IMR-90 (cell line): ENCODE measurements at regions not wholly inside any gene's neighbourhood (a gene's known extent, or its start where the extent isn't known, plus 50 kb on each side); places are given as distances from the start of the nearest gene placed in this dataset.

Source experiments
- ATAC-seq: fragments of 200-7000 bp; cut with Tn5 transposase; 2 replicates; pipeline ENCODE4 v1.9.1; 2020; ENCODE audit warnings: low read depth, mild to moderate bottlenecking, moderate library complexity
- BruUV-seq: library from RNA; stranded (reverse); fragments of 400-500 nt; replicated peaks from 2 replicates; lab custom pipeline; 2021; lab: Mats Ljungman, UMichigan
- CTCF ChIA-PET: fragments of 300-600 bp; formaldehyde crosslinking; extraction: SDS; loops from one replicate; lab custom pipeline; 2021; ENCODE audit warnings: antibody characterized with exemption; lab: Yijun Ruan, JAX
- POLR2A ChIA-PET: fragments of 300-600 bp; sonication (Branson Sonifier 250); formaldehyde crosslinking; loops from one replicate; lab custom pipeline; 2022; ENCODE audit warnings: antibody characterized with exemption; ENCODE audit not compliant: unreplicated experiment; lab: Charles Lee
- DNase-seq: peaks from one replicate; pipeline ENCODE4 v3.0.0; 2013
- H2AFZ ChIP-seq: replicated peaks from 2 replicates; pipeline ENCODE3; 2013; ENCODE audit warnings: low read length, mild to moderate bottlenecking; ENCODE audit not compliant: poor library complexity
- H2AK5ac ChIP-seq: 2 replicates; pipeline ENCODE4 v1.6.1; 2013; ENCODE audit warnings: low read depth, low read length, inconsistent platforms
- H2AK9ac ChIP-seq: replicated peaks from 2 replicates; pipeline ENCODE3; 2013; ENCODE audit warnings: mild to moderate bottlenecking, low read depth, low read length, moderate library complexity; ENCODE audit not compliant: poor library complexity
- H2BK120ac ChIP-seq: 2 replicates; pipeline ENCODE4 v1.6.1; 2013; ENCODE audit warnings: low read depth, low read length, inconsistent platforms
- H2BK15ac ChIP-seq: 3 replicates; pipeline ENCODE4 v1.6.1; 2013; ENCODE audit warnings: low read depth, low read length, inconsistent platforms
- H2BK20ac ChIP-seq: 2 replicates; pipeline ENCODE4 v1.6.1; 2013; ENCODE audit warnings: low read depth, mild to moderate bottlenecking, inconsistent platforms, low read length, moderate library complexity
- H2BK5ac ChIP-seq: 2 replicates; pipeline ENCODE4 v1.6.1; 2013; ENCODE audit warnings: mild to moderate bottlenecking, low read depth, low read length, inconsistent platforms; ENCODE audit not compliant: poor library complexity, severe bottlenecking
- H3K14ac ChIP-seq: replicated peaks from 2 replicates; pipeline ENCODE4 v1.6.1; 2013; ENCODE audit warnings: low read depth, low read length, inconsistent platforms
- H3K18ac ChIP-seq: 2 replicates; pipeline ENCODE4 v1.6.1; 2013; ENCODE audit warnings: low read depth, low read length, control low read depth
- H3K23ac ChIP-seq: 2 replicates; pipeline ENCODE4 v1.6.1; 2013; ENCODE audit warnings: low read depth, low read length, inconsistent platforms
- H3K27ac ChIP-seq: 2 replicates; pipeline ENCODE4 v1.5.1; 2013; ENCODE audit warnings: mild to moderate bottlenecking, control low read depth, low read length; ENCODE audit not compliant: insufficient read depth
- H3K27me3 ChIP-seq: 2 replicates; pipeline ENCODE4 v1.6.1; 2013; ENCODE audit warnings: low read length; ENCODE audit not compliant: control insufficient read depth, insufficient read depth
- H3K36me3 ChIP-seq: 2 replicates; pipeline ENCODE4 v1.6.1; 2013; ENCODE audit warnings: low read length, mixed read lengths; ENCODE audit not compliant: control insufficient read depth, insufficient read depth
- H3K4ac ChIP-seq: 2 replicates; pipeline ENCODE4 v1.6.1; 2013; ENCODE audit warnings: low read depth, low read length, inconsistent platforms
- H3K4me1 ChIP-seq: 2 replicates; pipeline ENCODE4 v1.6.1; 2013; ENCODE audit warnings: low read length, mixed read lengths; ENCODE audit not compliant: control insufficient read depth, insufficient read depth
- H3K4me2 ChIP-seq: 2 replicates; pipeline ENCODE4 v1.6.1; 2013; ENCODE audit warnings: low read depth, mild to moderate bottlenecking, control low read depth, low read length, moderate library complexity
- H3K4me3 ChIP-seq: 2 replicates; pipeline ENCODE4 v1.5.1; 2013; ENCODE audit warnings: low read depth, mild to moderate bottlenecking, control low read depth, low read length, moderate library complexity; ENCODE audit not compliant: insufficient read depth
- H3K56ac ChIP-seq: 2 replicates; pipeline ENCODE4 v1.6.1; 2013; ENCODE audit warnings: low read length, inconsistent platforms; ENCODE audit not compliant: insufficient read depth; ENCODE audit errors: extremely low read depth
- H3K79me1 ChIP-seq, 2 experiments: 2 replicates each; pipeline ENCODE4 v1.6.1; 2013; ENCODE audit warnings: low read length in 2 of 2, inconsistent platforms in 1 of 2, low read depth in 1 of 2
- H3K9ac ChIP-seq: 2 replicates; pipeline ENCODE4 v1.6.1; 2013; ENCODE audit warnings: low read depth, low read length, control low read depth
- H3K9me1 ChIP-seq: 2 replicates; pipeline ENCODE4 v1.6.1; 2013; ENCODE audit warnings: low read length, inconsistent platforms; ENCODE audit not compliant: insufficient read depth
- H3K9me3 ChIP-seq: 2 replicates; pipeline ENCODE4 v1.6.1; 2013; ENCODE audit warnings: low read length; ENCODE audit not compliant: control insufficient read depth, insufficient read depth
- H4K20me1 ChIP-seq: 2 replicates; pipeline ENCODE4 v1.6.1; 2013; ENCODE audit warnings: low read length, inconsistent platforms; ENCODE audit not compliant: insufficient read depth
- H4K5ac ChIP-seq: 2 replicates; pipeline ENCODE4 v1.6.1; 2013; ENCODE audit warnings: mild to moderate bottlenecking, low read depth, low read length, control low read depth
- H4K8ac ChIP-seq, 2 experiments: 2 replicates each; pipeline ENCODE4 v1.6.1; 2013; ENCODE audit warnings: low read depth in 2 of 2, low read length in 2 of 2, control low read depth in 1 of 2, inconsistent platforms in 1 of 2
- H4K91ac ChIP-seq: 2 replicates; pipeline ENCODE4 v1.6.1; 2013; ENCODE audit warnings: low read depth, low read length, inconsistent platforms; ENCODE audit not compliant: insufficient read depth
- BHLHE40 ChIP-seq: fragments of 150-350 bp; IDR thresholded peaks from 2 replicates; pipeline ENCODE4 v1.6.1; 2016; ENCODE audit warnings: mild to moderate bottlenecking, low read depth, low read length
- CEBPB ChIP-seq: IDR thresholded peaks from 2 replicates; pipeline ENCODE4 v1.6.1; 2012; ENCODE audit warnings: low read depth, low read length, improper control_type of control experiment
- CHD1 ChIP-seq: IDR thresholded peaks from 2 replicates; pipeline ENCODE4 v1.6.1; 2012; ENCODE audit warnings: low read depth, low read length, improper control_type of control experiment
- CTCF ChIP-seq: conservative IDR thresholded peaks from 2 replicates; pipeline ENCODE4 v1.5.1; 2012; ENCODE audit warnings: mild to moderate bottlenecking, low read depth, low read length, improper control_type of control experiment
- FOS ChIP-seq: fragments of 150-350 bp; IDR thresholded peaks from 2 replicates; pipeline ENCODE4 v1.6.1; 2016; ENCODE audit warnings: low read depth, low read length
- MAFK ChIP-seq: IDR thresholded peaks from 2 replicates; pipeline ENCODE4 v1.6.1; 2012; ENCODE audit warnings: low read depth, low read length, improper control_type of control experiment
- MAZ ChIP-seq: IDR thresholded peaks from 2 replicates; pipeline ENCODE4 v1.6.1; 2012; ENCODE audit warnings: low read depth, mild to moderate bottlenecking, low read length, improper control_type of control experiment, moderate library complexity, borderline replicate concordance
- MXI1 ChIP-seq: IDR thresholded peaks from 2 replicates; pipeline ENCODE4 v1.6.1; 2012; ENCODE audit warnings: low read depth, mild to moderate bottlenecking, low read length, moderate library complexity, borderline replicate concordance
- NFE2L2 ChIP-seq: fragments of 150-350 bp; IDR thresholded peaks from 2 replicates; pipeline ENCODE4 v1.6.1; 2016; ENCODE audit warnings: low read depth, mild to moderate bottlenecking, low read length
- POLR2A ChIP-seq: IDR thresholded peaks from 2 replicates; pipeline ENCODE4 v1.6.1; 2012; ENCODE audit warnings: mild to moderate bottlenecking, low read depth, low read length
- RAD21 ChIP-seq: IDR thresholded peaks from 2 replicates; pipeline ENCODE4 v1.6.1; 2012; ENCODE audit warnings: low read length, improper control_type of control experiment
- RCOR1 ChIP-seq: IDR thresholded peaks from 2 replicates; pipeline ENCODE4 v1.6.1; 2012; ENCODE audit warnings: mild to moderate bottlenecking, low read length, improper control_type of control experiment; ENCODE audit not compliant: insufficient replicate concordance
- RFX5 ChIP-seq: IDR thresholded peaks from 2 replicates; pipeline ENCODE4 v1.8.0; 2012; ENCODE audit warnings: low read depth, mild to moderate bottlenecking, low read length, moderate library complexity
- SMC3 ChIP-seq: fragments of 150-350 bp; IDR thresholded peaks from 2 replicates; pipeline ENCODE4 v1.6.1; 2016; ENCODE audit warnings: low read depth, mild to moderate bottlenecking, antibody characterized with exemption, low read length, moderate library complexity
- USF2 ChIP-seq: fragments of 150-350 bp; IDR thresholded peaks from 2 replicates; pipeline ENCODE4 v1.6.1; 2017; ENCODE audit warnings: mild to moderate bottlenecking, antibody characterized with exemption, low read length, low read depth
- WGBS, 2 experiments: methylation state at CpG; one replicate each; pipeline versions ENCODE4 v1.1.5 to v1.1.7; 2013; ENCODE audit warnings: missing lambda C conversion rate in 2 of 2; ENCODE audit not compliant: insufficient read length in 1 of 2; ENCODE audit errors: extremely low coverage in 2 of 2; 5-methylcytosine and 5-hydroxymethylcytosine counted together
- dilution Hi-C: fragments of 300-500 bp; cut with HindIII; formaldehyde crosslinking; loops from one replicate; pipeline ENCODE4 v1.14.3; 2018; ENCODE audit warnings: low sequenced_read_pairs; ENCODE audit not compliant: unreplicated experiment
- in situ Hi-C: fragments of 300-500 bp; cut with MboI; formaldehyde crosslinking; loops from 3 replicates; pipeline ENCODE4 v1.14.3; 2019; ENCODE audit warnings: low sequenced_read_pairs, inconsistent platforms, mixed read lengths
- intact Hi-C: fragments of 100-400 bp; cut with micrococcal nuclease; formaldehyde crosslinking; loops from 2 replicates; pipeline ENCODE4 v1.10.0; 2022
- TF ChIP-seq, protein P1 (sequence below): fragments of 150-350 bp; IDR thresholded peaks from 2 replicates; pipeline ENCODE4 v1.6.1; 2016; ENCODE audit warnings: low read depth, mild to moderate bottlenecking, low read length, moderate library complexity, borderline replicate concordance

DNA sequence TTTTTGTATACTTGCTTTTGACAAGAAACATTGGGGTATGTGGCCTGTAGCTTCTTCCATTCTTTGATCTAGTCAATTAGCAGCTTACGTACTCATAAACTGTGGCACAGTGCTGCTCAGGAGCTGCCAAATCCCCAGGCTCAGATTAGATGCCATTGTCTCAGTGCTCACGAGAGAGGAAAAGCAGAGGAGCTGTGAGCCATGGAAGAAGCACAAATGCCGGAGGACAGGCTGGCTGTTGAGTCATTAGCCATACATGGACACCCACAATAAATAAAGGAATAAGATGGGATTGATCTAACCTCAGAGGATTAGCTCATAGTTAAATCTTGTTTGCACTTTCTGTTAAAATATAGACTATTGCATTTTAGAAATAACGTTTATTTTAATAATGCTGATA is 121.7 kb downstream of the POSTN start:
- Histone ChIP-seq H3K23ac (peak overlapping the region; percentile 50; the same call in 1 of the 2 replicates), H4K20me1 (no peaks in the 10 kb centered on the region), H3K4me1 (peaks cover 6% of the 10 kb centered on the region), H3K27ac (peak overlapping the region; percentile 69), H4K8ac (peak overlapping the region; percentile 22 to 76; a peak in 3 of 4 replicates), H3K36me3 (no peaks in the 10 kb centered on the region), H2BK15ac (peak overlapping the region; percentile 75; the same call in 2 of the 3 replicates), H4K91ac (peak overlapping the region; percentile 74), H4K5ac (peak overlapping the region; percentile 72), H2AK9ac (peak overlapping the region; percentile 0), H3K4me2 (peak overlapping the region; percentile 58), H2AK5ac (no peak overlapping the region), H3K9me3 (no peaks in the 10 kb centered on the region), H3K14ac (peak overlapping the region; percentile 57), H3K79me1 (no peaks in the 10 kb centered on the region), H2BK120ac (peak overlapping the region; percentile 93), H3K9me1 (peaks cover 6% of the 10 kb centered on the region; the same call in 1 of the 2 replicates), H3K9ac (peak overlapping the region; percentile 73; the same call in 1 of the 2 replicates), H3K18ac (peak overlapping the region; percentile 84; the same call in 1 of the 2 replicates), H3K56ac (peak overlapping the region; percentile 42; the same call in 1 of the 2 replicates), H3K4ac (peak overlapping the region; percentile 79), H3K27me3 (no peaks in the 10 kb centered on the region), H2AFZ (peak overlapping the region; percentile 67), H2BK5ac (peak overlapping the region; percentile 69), H2BK20ac (peak overlapping the region; percentile 86; the same call in 1 of the 2 replicates), H3K4me3 (no peak overlapping the region)
- CTCF ChIA-PET, result interaction anchor here (0.6 kb wide), 1 partner anchor 349 kb away, joined by 3 read pairs; no protein-coding TSS in a partner anchor
- intact Hi-C loops, result loop anchor here (5.0 kb wide), 2 partner anchors 120 to 370 kb away; partner anchors contain the start of genes CSNK1A1L and POSTN
- no TSS peak for BruUV-seq
- WGBS, 2 experiments, result no CpG with 5 or more reads among the region's 4 CpGs
- ATAC-seq (peak; percentile 81), DNase-seq (peak; percentile 83)
- dilution Hi-C loops, result no loop called here
- in situ Hi-C loops, result no loop called here
- POLR2A ChIA-PET, result no interaction called here
- TF ChIP-seq CTCF, result no peak
- no peak for TF ChIP-seq MXI1
- TF ChIP-seq, protein P1, sequence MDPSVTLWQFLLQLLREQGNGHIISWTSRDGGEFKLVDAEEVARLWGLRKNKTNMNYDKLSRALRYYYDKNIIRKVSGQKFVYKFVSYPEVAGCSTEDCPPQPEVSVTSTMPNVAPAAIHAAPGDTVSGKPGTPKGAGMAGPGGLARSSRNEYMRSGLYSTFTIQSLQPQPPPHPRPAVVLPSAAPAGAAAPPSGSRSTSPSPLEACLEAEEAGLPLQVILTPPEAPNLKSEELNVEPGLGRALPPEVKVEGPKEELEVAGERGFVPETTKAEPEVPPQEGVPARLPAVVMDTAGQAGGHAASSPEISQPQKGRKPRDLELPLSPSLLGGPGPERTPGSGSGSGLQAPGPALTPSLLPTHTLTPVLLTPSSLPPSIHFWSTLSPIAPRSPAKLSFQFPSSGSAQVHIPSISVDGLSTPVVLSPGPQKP, result no peak
- TF ChIP-seq MAFK, result no peak
- TF ChIP-seq MAZ, result no peak
- no peak for TF ChIP-seq CHD1
- TF ChIP-seq SMC3, result no peak
- no peak for TF ChIP-seq NFE2L2
- no peak for TF ChIP-seq RAD21
- TF ChIP-seq RFX5, result no peak
- TF ChIP-seq BHLHE40, result peak; percentile 78
- TF ChIP-seq POLR2A, result no peak
- 0 out of 2 replicates have a peak, but pooled peaks have one; percentile 11 for TF ChIP-seq CEBPB
- no peak for TF ChIP-seq USF2
- TF ChIP-seq FOS, result 0 out of 2 replicates have a peak, but pooled peaks have one; percentile 10
- no peak for TF ChIP-seq RCOR1
